HG03442 (cell line): ENCODE measurements at regions not wholly inside any gene's neighbourhood (a gene's known extent, or its start where the extent isn't known, plus 50 kb on each side); places are given as distances from the start of the nearest gene placed in this dataset.

Experiments
- ATAC-seq: cut with Tn5 transposase; IDR thresholded peaks from one replicate; pipeline ENCODE4 v1.9.1; 2021; ENCODE audit warnings: mild to moderate bottlenecking, moderate library complexity; ENCODE audit not compliant: unreplicated experiment

DNA sequence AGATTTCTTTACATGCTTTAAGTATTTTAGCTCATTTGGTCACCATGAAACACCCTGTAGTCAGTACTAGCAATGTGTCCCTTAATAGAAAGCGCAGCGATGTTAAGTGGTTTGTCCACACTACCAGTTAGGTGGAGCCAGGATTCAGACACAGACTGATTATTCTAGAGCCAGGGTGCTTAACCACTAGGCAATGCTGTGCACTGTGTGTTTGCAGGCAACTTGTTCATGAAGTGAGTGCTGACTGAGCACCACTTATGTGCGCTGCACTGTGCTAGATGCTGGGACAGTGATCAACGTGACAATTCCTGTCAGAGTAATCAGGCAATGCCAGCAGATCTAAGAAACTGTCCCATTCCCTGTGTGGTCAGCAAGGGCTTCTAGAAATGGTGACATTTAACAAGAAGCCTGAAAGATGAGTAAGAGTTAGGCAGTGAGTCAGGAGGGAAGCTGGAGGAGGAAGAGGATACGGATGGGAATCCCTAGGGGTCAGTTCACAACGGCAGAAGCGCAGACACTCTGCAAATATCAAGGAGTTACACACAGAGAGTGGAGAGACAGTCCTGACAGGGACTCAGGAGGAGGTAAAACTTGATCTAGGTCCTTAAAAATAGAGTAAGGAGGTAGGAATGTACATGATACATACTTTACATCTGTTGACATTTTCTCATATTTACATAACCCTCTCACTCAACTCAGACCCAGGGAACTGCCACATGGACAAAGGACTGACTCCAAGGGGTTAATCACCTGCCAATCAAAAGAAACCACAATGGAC is 69.7 kb upstream of the EGR2 start:
- ATAC-seq: no peak

- no peak for ATAC-seq
Measured at GRCh38 chr10:62880162-62880561, 64.0 kb upstream of the EGR2 start.

GRCh38 chr10:62873866-62874265 is 57.7 kb upstream of the EGR2 start:
- ATAC-seq: no peak

- ATAC-seq: peak; percentile 98
Measured at GRCh38 chr10:62870866-62871265, 54.7 kb upstream of the EGR2 start.

- ATAC-seq: no peak
Measured at GRCh38 chr10:62869958-62870357, 53.8 kb upstream of the EGR2 start.

GRCh38 chr10:62866941-62867340 is 50.8 kb upstream of the EGR2 start:
- no peak for ATAC-seq

DNA sequence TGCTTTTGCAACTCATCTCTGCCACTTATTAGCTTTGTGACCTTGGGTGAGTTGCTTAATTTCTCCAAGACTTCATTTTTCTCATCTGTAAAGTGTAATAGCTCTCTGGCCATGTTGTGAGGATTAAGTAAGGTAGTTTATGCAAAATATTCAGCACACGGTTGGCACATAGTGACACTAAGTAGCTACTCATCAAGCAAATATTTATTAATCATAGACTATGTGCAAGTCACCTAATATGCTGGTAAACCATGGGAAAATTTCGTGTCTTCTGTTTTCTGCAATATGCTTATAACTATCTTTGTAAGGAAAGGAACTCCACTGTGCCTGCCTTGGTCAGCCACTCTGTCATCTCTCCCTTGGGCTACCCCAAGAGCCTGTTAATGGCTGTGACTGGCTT is 50.3 kb upstream of the EGR2 start:
- no peak for ATAC-seq
